HG03565 (cell line): ENCODE measurements at regions not wholly inside any gene's neighbourhood (a gene's known extent, or its start where the extent isn't known, plus 50 kb on each side); places are given as distances from the start of the nearest gene placed in this dataset.
"Not testable (repeated sequence)": the region's sequence is repeated elsewhere in the genome, so short reads cannot be mapped to it uniquely, and the experiment has no call there.

Source experiments
- ATAC-seq: cut with Tn5 transposase; IDR thresholded peaks from one replicate; pipeline ENCODE4 v1.9.1; 2021; ENCODE audit warnings: mild to moderate bottlenecking, moderate library complexity; ENCODE audit not compliant: unreplicated experiment

DNA sequence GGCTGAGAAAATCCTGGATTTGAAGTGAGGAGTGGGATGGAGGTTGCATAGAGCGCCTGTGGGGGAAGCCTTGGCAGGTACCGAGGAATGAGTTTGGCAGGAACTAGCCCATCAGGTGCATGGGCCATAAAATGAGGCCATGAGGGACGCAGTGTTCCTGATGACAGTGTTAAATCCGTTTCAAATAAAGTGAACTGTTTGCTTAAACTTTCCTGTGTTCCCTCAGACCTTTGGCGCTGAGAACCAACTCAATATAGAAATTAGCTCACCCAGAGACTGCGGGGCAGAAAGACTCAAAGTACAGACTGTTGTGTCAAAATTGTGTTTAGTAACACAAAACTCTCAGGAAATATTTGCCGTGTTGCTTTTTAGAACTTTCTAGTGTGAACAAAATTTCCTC is 250.0 kb upstream of the NR3C2 start:
- ATAC-seq: no peak

DNA sequence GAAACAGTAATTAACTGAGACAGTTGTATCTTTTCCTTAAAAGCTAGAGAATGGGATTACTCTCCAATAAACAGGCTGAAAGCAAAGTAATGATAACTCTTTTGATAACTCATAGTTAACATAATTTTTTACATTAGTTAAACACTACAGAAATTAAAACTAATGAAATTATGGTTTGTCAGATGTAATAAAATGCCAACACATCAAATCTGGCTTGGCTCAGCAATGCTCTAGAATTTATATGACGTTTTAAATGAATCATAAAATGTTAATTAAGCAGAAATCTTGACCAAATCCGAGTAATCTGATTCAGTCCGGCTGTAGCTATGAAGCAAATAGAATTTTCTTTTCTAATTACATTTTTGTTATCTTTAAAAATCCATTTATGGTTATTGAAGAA is 244.2 kb upstream of the NR3C2 start:
- no peak for ATAC-seq

DNA sequence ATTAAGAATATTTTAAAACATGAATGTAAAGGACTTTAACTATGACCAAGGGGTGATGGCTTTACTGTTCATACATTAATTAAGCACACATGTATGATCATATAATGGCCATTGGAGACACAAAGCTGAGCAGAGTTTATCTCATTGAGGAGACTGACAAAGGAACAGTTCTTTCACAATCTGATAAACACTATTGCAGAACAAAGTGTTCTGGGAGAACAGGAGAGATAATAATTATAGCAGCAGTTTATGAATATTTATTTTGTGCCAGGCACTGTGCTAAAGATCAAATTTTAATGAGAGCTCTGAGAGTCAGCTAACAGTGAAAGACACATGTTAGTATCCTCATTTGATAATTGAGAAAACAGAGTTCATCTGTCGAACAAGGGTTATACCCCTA is 242.4 kb upstream of the NR3C2 start:
- ATAC-seq: no peak

DNA sequence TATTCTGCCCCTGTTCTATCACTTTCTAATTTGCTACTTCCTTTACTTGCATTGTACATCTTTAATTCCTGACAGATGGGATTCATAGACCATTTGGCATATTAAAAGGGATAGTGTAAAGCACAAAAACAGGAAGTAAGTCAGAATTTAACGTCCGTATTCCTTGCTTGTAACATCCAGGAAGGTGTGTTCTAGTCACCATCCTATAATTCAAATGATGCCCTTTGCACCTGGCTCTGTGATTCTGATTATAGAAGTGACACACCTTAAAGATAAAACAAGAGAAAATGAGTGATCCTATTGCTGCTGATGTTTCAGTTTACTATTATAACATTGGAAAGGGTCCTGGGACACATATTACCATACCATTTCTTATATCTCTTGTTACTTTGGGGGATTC is 238.7 kb upstream of the NR3C2 start:
- ATAC-seq: no peak

DNA sequence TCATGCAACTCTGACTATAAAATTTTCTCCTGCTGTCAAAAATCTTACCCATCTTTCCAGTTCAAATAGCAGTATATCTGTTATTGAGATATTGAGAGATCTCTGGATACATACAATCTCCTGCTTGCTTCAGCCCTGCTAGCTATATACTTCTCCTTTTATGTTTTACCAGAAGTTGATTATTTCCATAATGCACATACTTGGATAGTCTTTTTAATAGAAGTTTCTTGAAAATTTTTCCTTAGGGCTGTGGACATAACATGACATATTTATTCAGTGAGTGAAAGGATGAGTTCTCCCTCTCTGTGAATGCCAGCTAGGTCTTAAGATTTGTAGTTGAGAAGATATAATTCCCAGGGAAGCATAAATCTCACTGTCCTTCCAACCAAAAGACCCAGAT is 234.1 kb upstream of the NR3C2 start:
- ATAC-seq: no peak

DNA sequence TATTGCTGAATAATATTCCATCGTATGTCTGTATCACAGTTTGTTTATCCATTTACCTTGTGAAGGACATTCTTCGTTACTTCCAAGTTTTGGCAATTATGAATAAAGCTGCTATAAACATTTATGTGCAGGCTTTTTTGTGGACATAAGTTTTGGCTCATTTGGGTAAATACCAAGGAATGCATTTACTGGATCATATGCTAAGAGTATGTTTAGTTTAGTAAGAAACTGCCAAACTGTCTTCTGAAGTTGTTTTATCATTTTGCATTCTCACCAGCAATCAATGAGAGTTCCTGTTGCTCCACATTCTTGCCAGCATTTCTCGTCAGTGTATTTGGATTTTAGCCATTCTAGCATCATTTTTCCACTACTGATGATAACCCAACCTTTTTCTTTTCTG is 232.7 kb upstream of the NR3C2 start:
- ATAC-seq: no peak

DNA sequence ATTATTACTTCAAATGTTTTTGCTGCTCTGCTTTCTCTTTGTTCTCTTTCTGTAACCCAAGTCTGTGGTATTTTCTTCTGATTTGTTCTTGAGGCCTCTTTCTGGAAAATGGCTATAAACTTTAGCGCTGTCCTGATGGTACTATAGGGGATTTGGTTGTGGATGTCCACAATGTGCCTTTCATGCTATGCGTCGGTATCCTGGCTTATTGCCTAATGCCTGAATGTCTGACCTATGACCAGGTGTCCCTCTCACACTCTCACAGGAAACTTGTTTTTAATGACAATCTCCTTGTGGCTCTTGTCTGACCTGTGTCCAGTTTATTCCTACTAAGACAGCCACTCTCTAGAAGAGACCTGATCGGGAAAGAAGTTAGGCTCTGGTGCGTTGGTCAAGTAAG is 222.4 kb upstream of the NR3C2 start:
- ATAC-seq: no peak

DNA sequence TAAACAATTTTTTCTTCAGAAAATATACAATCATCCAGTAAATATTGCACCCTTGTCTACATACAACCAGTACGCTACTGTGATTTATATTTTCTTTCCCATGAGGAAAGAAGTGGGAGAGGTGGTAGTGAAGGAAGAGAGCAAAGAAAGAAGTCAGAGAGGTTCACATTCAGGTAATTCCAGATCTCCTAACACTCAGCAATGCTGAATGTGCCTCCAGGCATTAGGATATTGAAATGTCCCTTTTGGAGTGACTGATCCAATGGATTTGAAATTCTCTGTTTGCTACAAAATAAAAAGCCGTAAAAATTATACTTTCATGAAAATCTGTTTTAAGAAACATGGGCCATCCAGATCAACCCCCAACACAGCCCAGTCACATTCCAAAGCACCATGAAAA is 211.9 kb upstream of the NR3C2 start:
- ATAC-seq: no peak

DNA sequence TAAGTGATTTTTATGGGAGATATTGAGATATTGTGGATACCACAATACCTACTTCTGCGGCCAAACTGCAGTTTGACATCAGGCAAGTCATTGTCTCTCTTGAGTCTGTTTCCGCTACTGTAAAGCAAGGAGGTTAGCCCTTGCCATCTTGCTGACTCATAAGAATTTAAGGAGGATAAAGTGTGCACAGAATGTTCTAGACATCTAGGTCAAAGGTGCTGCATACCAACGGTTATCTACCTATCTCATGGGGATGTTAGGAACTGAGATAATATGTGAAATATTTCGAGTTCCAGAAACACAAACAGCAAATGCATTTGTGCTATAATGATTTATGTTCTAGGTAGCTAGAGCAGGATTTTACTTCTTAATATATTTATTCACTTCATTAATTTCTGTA is 211.5 kb upstream of the NR3C2 start:
- ATAC-seq: no peak

DNA sequence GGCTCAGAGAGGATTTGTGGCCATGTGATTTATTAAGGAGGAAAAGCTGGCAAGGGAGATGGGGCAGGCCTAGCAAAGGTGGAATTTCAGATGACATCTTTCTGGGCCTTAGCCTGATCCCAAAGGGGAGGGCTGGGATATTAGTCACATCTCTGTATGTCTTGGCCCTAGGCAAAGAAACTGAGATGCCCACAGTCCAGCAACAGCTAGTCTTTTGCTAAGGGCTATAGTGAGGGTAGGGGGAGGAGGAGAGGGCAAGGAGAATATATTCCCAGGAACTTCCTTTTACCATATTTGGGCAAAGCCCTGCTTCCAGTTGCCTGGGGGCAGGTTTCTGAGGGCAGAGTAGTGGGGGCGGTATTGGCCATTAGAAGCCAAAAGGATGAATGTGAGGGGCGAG is 209.8 kb upstream of the NR3C2 start:
- no peak for ATAC-seq

DNA sequence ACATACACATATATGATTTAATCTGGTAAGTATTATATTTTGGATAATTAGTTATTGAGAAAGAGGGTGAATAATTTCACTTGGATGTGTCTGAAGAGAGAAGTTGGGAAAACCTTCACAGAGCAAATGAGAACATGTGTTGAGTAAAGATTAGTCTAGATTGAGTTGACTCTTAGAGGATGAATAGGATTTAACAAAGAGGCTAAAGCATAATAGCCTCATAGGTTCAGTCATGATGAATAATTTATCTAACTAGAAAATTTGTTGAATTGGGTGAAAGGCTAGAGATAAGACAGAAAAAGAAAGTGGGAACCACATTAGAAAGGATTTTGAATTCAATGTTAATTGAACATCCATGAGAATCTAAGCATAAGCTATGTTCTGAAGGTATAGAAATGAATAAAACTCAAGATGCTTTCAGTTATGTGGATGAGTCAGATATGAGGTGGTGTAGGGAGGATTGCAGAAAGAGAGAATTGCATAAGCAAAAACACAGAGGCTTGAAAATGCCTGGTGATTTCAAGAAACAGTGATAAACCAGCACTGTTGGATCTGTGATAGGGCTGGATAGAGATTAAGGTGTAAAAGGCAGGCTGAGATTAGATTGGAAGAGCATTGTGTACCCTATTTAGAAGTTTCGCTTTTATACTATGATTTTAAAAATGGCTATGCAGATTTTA is 207.6 kb upstream of the NR3C2 start:
- ATAC-seq: no peak

DNA sequence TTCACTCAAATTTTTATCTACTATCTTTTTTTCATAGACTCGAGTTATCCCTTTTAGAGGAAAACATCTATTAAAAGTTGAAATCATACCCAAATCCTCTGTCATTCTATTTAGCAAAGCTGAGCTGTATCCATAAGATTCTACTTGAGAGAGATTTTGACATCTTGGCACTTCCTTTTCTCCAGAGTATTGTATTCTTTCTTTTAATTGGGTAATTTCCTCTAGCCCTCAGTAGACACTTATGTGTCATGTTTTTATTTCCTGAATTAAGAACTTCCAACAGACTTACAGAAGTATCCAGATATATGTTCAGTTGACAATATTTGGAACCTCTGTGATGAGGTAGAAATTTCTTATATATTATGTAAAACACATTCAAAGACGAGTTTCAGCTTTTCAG is 201.6 kb upstream of the NR3C2 start:
- ATAC-seq: no peak

DNA sequence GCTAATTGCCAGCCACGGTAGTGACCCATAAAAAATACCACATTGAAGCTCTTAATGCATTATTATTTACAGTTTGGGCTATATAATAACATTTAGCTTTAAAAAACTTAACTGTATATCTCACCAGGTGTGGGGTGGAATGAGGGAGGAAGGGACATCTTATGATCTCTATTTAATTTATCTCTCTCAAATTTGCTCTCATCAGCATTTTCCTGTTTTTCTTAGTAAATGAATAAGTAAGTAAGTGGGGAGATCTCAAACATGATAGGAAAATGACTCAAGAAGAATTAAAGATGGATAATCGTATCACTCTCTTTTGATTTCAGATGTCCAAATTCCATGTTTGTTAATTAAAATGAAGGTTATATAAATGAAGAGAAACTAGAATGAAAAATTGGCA is 200.7 kb upstream of the NR3C2 start:
- no peak for ATAC-seq

DNA sequence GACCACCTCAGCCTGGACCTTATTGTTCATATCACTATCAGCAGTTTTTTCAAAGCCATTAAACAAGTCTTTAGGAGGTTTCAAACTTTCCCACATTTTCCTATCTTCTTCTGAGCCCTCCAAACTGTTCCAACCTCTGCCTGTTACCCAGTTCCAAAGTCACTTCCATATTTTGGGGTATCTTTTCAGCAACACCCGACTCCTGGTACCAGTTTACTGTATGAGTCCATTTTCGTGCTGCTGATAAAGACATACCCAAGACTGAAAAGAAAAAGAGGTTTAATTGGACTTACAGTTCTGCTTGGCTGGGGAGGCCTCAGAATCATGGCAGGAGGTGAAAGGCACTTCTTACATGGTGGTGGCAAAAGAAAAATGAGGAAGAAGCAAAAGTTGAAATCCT is 195.9 kb upstream of the NR3C2 start:
- ATAC-seq: not testable (repeated sequence)

DNA sequence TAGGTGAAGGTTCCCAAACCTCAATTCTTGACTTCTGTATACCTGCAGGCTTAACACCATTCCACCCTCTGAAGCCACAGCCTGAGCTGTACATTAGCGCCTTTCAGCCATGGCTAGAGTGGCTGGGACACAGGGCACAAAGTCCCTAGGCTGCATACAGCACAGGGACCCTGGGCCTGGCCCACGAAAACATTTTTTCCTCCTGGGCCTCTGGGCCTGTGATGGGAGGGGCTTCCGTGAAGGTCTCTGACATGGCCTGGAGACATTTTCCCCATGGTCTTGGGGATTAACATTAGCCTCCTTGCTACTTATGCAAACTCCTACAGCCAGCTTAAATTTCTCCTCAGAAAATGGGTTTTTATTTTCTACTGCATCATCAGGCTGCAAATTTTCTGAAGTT is 195.2 kb upstream of the NR3C2 start:
- not testable (repeated sequence) for ATAC-seq

DNA sequence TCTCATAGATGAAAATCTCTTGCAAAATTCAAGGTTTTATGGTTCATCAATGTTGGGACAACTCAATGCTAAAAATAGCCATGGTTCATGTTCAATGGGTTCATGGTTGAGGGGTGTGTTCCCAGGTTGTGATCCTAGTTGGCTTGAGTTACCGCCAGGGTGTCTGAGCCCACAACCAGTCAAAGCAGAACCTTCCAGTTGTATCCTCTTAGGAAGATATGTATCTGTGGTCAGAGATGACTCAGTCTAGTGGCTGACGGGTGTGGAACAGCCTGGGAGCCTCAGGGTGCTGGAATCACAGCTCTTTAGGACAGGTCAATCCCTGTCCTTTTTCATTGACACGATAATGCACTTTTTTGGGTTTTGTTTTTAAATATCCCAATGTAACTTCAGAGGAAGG is 192.3 kb upstream of the NR3C2 start:
- no peak for ATAC-seq

DNA sequence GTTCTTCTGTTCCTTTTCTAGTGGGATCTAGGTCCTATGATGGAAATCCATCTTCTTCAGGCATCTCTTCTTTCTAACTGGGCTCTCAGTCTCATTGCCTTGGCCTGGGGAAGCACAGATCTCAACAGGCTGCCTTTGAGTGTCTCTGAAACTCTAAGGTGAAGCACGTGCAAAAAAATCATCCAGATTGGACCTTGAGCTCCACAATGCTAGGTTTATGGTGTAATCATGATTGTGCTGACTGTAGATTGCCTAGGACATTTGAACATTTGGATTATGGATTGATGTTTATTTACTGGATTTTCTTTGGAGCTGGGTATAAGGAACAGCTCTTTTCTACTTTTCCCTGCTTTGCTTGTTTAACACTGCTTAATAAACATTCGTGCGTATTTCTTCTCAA is 191.5 kb upstream of the NR3C2 start:
- no peak for ATAC-seq

DNA sequence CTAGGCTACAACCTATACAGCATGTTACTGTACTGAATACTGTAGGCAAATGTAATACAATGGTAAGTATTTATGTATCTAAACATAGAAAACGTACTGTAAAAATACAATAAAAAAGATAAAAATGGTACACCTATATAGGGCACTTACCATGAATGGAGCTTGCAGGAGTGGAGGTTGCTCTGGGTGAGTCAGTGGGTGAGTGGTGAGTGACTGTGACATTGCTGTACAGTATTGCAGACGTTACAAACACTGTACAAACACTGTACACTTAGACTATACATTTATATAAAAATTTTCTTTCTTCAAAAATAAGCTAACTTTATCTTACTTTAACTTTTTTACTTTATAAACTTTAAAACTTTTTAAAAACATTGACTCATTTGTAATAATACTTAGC is 190.3 kb upstream of the NR3C2 start:
- ATAC-seq: no peak

DNA sequence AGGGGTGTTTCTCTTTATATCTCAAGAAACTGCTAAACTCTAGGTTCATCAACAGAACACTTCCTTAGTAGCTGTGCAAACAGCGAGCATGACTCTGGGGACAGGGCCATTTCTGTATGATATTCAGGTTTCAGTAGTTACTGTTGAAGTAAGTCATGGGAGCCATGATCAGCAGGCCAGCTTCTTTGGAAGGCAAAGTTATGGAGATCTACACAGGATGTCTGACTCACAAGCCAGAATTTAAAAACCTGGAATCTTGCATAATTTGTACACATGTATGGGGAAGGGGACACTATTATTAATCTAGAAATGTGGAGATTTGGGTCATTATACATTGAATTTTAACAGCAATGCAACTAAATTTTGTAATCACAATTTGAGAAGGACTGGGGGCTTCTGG is 187.8 kb upstream of the NR3C2 start:
- no peak for ATAC-seq

DNA sequence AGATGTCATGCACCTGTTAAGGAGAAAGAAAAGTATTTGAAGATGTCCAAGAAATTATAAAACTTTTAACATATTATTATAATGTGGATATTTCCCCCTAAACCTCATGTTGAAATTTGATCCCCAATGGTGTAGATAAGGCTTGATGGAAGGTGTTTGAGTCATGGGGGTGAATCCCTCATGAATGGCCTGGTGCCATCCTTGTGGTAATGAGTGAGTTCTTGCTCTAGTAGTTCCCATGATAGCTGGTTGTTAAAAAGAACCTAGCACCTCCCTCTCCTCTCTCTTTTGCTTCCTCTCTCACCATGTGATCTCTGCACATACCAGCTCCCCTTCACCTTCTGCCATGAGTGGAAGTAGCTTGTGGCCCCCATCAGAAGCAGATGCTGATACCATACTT is 176.6 kb upstream of the NR3C2 start:
- no peak for ATAC-seq

DNA sequence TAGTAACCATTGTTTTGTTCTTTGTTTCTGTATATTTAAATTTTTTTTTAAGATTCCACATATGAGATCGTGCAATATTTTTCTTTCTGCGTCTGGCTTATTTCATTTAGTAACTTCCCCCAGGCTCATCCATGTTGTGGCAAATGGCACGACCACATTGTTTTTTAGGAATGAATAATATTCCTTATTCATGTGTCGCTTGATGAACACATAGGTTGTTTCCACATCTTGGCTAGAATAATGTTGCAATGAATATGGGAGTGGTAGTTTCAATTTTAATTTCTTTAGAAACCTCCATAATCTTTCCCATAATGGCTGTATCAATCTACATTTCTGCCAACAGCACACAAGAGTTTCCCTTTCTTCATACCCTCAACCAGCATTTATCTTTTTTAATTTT is 166.8 kb upstream of the NR3C2 start:
- ATAC-seq: no peak

DNA sequence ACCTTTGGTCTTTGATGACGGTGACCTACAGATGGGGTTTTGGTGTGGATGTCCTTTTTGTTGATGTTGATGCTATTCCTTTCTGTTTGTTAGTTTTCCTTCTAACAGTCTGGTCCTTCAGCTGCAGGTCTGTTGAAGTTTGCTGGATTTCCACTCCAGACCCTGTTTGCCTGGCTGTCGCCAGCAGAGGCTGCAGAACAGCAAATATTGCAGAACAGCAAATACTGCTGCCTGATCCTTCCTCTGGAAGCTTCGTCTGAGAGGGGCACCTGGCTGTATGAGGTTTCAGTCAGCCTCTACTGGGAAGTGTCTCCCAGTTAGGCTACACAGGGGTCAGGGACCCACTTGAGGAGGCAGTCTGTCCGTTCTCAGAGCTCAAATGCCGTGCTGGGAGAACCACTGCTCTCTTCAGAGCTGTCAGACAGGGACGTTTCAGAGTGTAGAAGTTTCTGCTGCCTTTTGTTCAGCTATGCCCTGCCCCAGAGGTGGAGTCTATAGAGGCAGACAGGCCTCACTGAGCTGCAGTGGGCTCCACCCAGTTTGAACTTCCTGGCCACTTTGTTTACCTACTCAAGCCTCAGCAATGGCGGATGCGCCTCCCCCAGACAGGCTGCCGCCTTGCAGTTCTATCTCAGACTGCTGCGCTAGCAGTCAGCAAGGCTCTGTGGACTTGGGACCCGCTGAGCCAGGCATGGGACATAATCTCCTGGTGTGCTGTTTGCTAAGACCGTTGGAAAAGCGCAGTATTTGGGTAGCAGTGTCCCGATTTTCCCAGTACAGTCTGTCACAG is 156.4 kb upstream of the NR3C2 start:
- ATAC-seq: not testable (repeated sequence)

DNA sequence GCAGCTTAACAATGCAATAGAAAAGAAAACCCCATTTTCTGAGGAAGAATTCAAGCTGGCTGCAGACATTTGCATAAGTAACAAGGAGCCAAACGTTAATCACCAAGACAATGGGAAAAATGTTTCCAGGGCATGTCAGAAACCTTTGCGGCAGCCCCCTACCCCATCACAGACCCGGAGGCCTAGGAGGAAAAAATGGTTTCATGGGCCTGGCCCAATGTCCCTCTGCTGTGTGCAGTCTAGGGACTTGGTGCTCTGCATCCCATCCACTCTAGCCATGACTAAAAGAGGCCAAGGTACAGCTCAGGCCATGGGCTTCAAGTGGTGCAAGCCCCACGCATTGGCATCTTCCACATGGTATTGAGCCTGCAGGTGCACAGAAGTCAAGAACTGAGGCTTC is 147.0 kb upstream of the NR3C2 start:
- no peak for ATAC-seq
